GM23248 (cell line): ENCODE measurements at regions not wholly inside any gene's neighbourhood (a gene's known extent, or its start where the extent isn't known, plus 50 kb on each side); places are given as distances from the start of the nearest gene placed in this dataset.
A peak's percentile ranks its signal among the peaks of the same experiment; 100 is the strongest.

Experiments used
- DNase-seq: peaks from one replicate; pipeline ENCODE4 v3.0.0-alpha.2; 2015
- H2AFZ ChIP-seq: fragments of 200-600 bp; sonication (generic); 2 replicates; pipeline ENCODE4 v1.6.1; 2016; ENCODE audit warnings: antibody characterized with exemption
- H3F3A ChIP-seq: fragments of 200-600 bp; sonication (generic); 2 replicates; pipeline ENCODE4 v1.6.1; 2016; ENCODE audit warnings: mild to moderate bottlenecking, antibody characterized with exemption, mixed run types; ENCODE audit not compliant: insufficient read depth
- H3K27ac ChIP-seq: fragments of 200-600 bp; sonication (generic); 2 replicates; pipeline ENCODE4 v1.5.1; 2016; ENCODE audit warnings: mild to moderate bottlenecking
- H3K27me3 ChIP-seq: fragments of 200-600 bp; sonication (generic); replicated peaks from 2 replicates; pipeline ENCODE4 v1.6.1; 2016; ENCODE audit warnings: mild to moderate bottlenecking; ENCODE audit not compliant: insufficient read depth
- H3K36me3 ChIP-seq: fragments of 200-600 bp; sonication (generic); 2 replicates; pipeline ENCODE4 v1.6.1; 2016; ENCODE audit warnings: low read depth, mild to moderate bottlenecking
- H3K4me1 ChIP-seq: fragments of 200-600 bp; sonication (generic); 2 replicates; pipeline ENCODE4 v1.6.1; 2016; ENCODE audit warnings: mild to moderate bottlenecking; ENCODE audit not compliant: insufficient read depth
- H3K4me2 ChIP-seq: fragments of 200-600 bp; sonication (generic); one replicate; pipeline ENCODE4 v1.6.1; 2016; ENCODE audit warnings: mild to moderate bottlenecking; ENCODE audit not compliant: unreplicated experiment
- H3K4me3 ChIP-seq: fragments of 200-600 bp; sonication (generic); 2 replicates; pipeline ENCODE4 v1.5.1; 2016; ENCODE audit warnings: mild to moderate bottlenecking
- H3K79me2 ChIP-seq: fragments of 200-600 bp; sonication (generic); 2 replicates; pipeline ENCODE4 v1.6.1; 2016; ENCODE audit warnings: mild to moderate bottlenecking; ENCODE audit not compliant: insufficient read depth
- H3K9ac ChIP-seq: fragments of 200-600 bp; sonication (generic); 2 replicates; pipeline ENCODE4 v1.6.1; 2016; ENCODE audit warnings: mild to moderate bottlenecking
- H3K9me2 ChIP-seq: fragments of 200-600 bp; sonication (generic); 2 replicates; pipeline ENCODE4 v1.6.1; 2016; ENCODE audit warnings: mixed run types, mild to moderate bottlenecking, moderate library complexity; ENCODE audit not compliant: insufficient read depth
- H3K9me3 ChIP-seq: fragments of 200-600 bp; sonication (generic); one replicate; pipeline ENCODE4 v1.6.1; 2017; ENCODE audit warnings: low read depth
- H4K20me1 ChIP-seq: fragments of 200-600 bp; sonication (generic); 2 replicates; pipeline ENCODE4 v1.6.0; 2016; ENCODE audit not compliant: insufficient read depth
- EZH2 ChIP-seq: fragments of 200-600 bp; sonication (generic); IDR thresholded peaks from 2 replicates; pipeline ENCODE4 v1.6.1; 2018; ENCODE audit warnings: antibody characterized with exemption, mild to moderate bottlenecking; ENCODE audit not compliant: insufficient read depth, poor library complexity, severe bottlenecking
- EZH2phosphoT487 ChIP-seq: fragments of 200-600 bp; sonication (generic); IDR thresholded peaks from 2 replicates; pipeline ENCODE4 v1.6.1; 2018; ENCODE audit warnings: antibody characterized with exemption, moderate library complexity, mild to moderate bottlenecking, low read depth; ENCODE audit not compliant: insufficient read depth
- WGBS, 2 experiments: methylation state at CpG; one replicate each; pipeline ENCODE4 v1.1.6; 2015 to 2017; ENCODE audit warnings: low lambda C conversion rate in 2 of 2, low coverage in 1 of 2; ENCODE audit errors: missing lambda C conversion rate in 2 of 2; 5-methylcytosine and 5-hydroxymethylcytosine counted together
- in situ Hi-C: fragments of 300-500 bp; cut with MboI; formaldehyde crosslinking; loops from 2 replicates; pipeline ENCODE4 v1.15.0; 2020

GRCh38 chr22:22397292-22397870 lies 111.2 kb downstream of the ZNF280B start:
- Histone ChIP-seq H2AFZ (peak overlapping the region; percentile 41; the same call in 1 of the 2 replicates), H3K4me3 (peak overlapping the region; percentile 32; the same call in 1 of the 2 replicates), H3K9me3 (no peaks in the 10 kb centered on the region), H3K4me1 (peaks cover 8% of the 10 kb centered on the region), H3K9ac (peak overlapping the region; percentile 39; the same call in 1 of the 2 replicates), H3F3A (0 out of 2 replicates have a peak, but pooled peaks cover 8% of the 10 kb centered on the region), H3K9me2 (no peaks in the 10 kb centered on the region), H3K4me2 (peak overlapping the region; percentile 74), H3K36me3 (no peaks in the 10 kb centered on the region), H3K27me3 (peaks cover 26% of the 10 kb centered on the region; the same call in 1 of the 2 replicates), H3K27ac (no peak overlapping the region), H3K79me2 (no peaks in the 10 kb centered on the region), H4K20me1 (no peaks in the 10 kb centered on the region)
- 1 to 3% methylated on average over 6 of the region's 6 CpGs for WGBS, 2 experiments
- DNase-seq, result peak; percentile 81
- in situ Hi-C loops, result no loop called here
- TF ChIP-seq EZH2phosphoT487 (no peak), EZH2 (no peak)

GRCh38 chr22:22397875-22398524 lies 110.5 kb downstream of the ZNF280B start:
- no peaks in the 10 kb centered on the region for H3K9me2 ChIP-seq
- H3K4me2 ChIP-seq, result no peak overlapping the region
- no peaks in the 10 kb centered on the region for H3K9me3 ChIP-seq
- H2AFZ ChIP-seq, result peak overlapping the region; percentile 41; the same call in 1 of the 2 replicates
- 31 to 44% methylated on average over 3 of the region's 3 CpGs for WGBS, 2 experiments
- no peaks in the 10 kb centered on the region for H3K79me2 ChIP-seq
- H3K9ac ChIP-seq, result peak overlapping the region; percentile 39; the same call in 1 of the 2 replicates
- no peak overlapping the region for H3K27ac ChIP-seq
- H3K4me1 ChIP-seq, result peaks cover 8% of the 10 kb centered on the region
- no peak overlapping the region for H3K4me3 ChIP-seq
- no peaks in the 10 kb centered on the region for H3K36me3 ChIP-seq
- H3K27me3 ChIP-seq, result peaks cover 26% of the 10 kb centered on the region; the same call in 1 of the 2 replicates
- TF ChIP-seq EZH2 (no peak), EZH2phosphoT487 (no peak)
- no peaks in the 10 kb centered on the region for H4K20me1 ChIP-seq
- 0 out of 2 replicates have a peak, but pooled peaks cover 8% of the 10 kb centered on the region for H3F3A ChIP-seq
- in situ Hi-C loops, result no loop called here
- DNase-seq, result peak; percentile 5

- no peak overlapping the region for H3K9ac ChIP-seq
- H3K27me3 ChIP-seq, result peaks cover 19% of the 10 kb centered on the region
- H3K4me1 ChIP-seq, result peaks cover 8% of the 10 kb centered on the region
- H3F3A ChIP-seq, result 0 out of 2 replicates have a peak, but pooled peaks cover 8% of the 10 kb centered on the region
- no peaks in the 10 kb centered on the region for H3K9me2 ChIP-seq
- H2AFZ ChIP-seq, result no peak overlapping the region
- WGBS, 2 experiments, result 29 to 40% methylated on average over 5 of the region's 5 CpGs
- H3K4me3 ChIP-seq, result no peak overlapping the region
- no peaks in the 10 kb centered on the region for H3K9me3 ChIP-seq
- no peak for TF ChIP-seq EZH2phosphoT487
- no peak for TF ChIP-seq EZH2
- H3K4me2 ChIP-seq, result no peak overlapping the region
- H3K36me3 ChIP-seq, result no peaks in the 10 kb centered on the region
- no peak overlapping the region for H3K27ac ChIP-seq
- H4K20me1 ChIP-seq, result no peaks in the 10 kb centered on the region
- no peak for DNase-seq
- in situ Hi-C loops, result no loop called here
- no peaks in the 10 kb centered on the region for H3K79me2 ChIP-seq
Measured at GRCh38 chr22:22398530-22399327, 109.8 kb downstream of the ZNF280B start.

GRCh38 chr22:22400099-22400498 lies 108.4 kb downstream of the ZNF280B start:
- Histone ChIP-seq H3K4me3 (no peak overlapping the region), H3K27ac (no peak overlapping the region), H3K36me3 (no peaks in the 10 kb centered on the region), H3K9ac (no peak overlapping the region), H3K4me2 (no peak overlapping the region), H3K9me2 (no peaks in the 10 kb centered on the region), H3K27me3 (peaks cover 19% of the 10 kb centered on the region), H3F3A (0 out of 2 replicates have a peak, but pooled peaks cover 8% of the 10 kb centered on the region), H3K4me1 (peaks cover 8% of the 10 kb centered on the region), H3K9me3 (no peaks in the 10 kb centered on the region), H4K20me1 (no peaks in the 10 kb centered on the region), H3K79me2 (no peaks in the 10 kb centered on the region), H2AFZ (no peak overlapping the region)
- no peak for DNase-seq
- TF ChIP-seq EZH2phosphoT487 (no peak), EZH2 (no peak)
- 16 to 23% methylated on average over 3 of the region's 3 CpGs for WGBS, 2 experiments
- in situ Hi-C loops, result no loop called here
